GM12891 (cell line): ENCODE measurements at regions not wholly inside any gene's neighbourhood (a gene's known extent, or its start where the extent isn't known, plus 50 kb on each side); places are given as distances from the start of the nearest gene placed in this dataset.

Experiments
- PAX5 ChIP-seq: IDR thresholded peaks from 2 replicates; pipeline ENCODE4 v1.6.1; 2011; ENCODE audit warnings: low read length, moderate library complexity, mild to moderate bottlenecking; ENCODE audit not compliant: insufficient read depth, severe bottlenecking
- POLR2A ChIP-seq: IDR thresholded peaks from 2 replicates; pipeline ENCODE4 v1.6.1; 2011; ENCODE audit warnings: low read depth, low read length, control low read depth
- POLR2AphosphoS5 ChIP-seq: IDR thresholded peaks from 2 replicates; pipeline ENCODE4 v1.6.1; 2011; ENCODE audit warnings: low read depth, low read length, control low read depth
- POU2F2 ChIP-seq: IDR thresholded peaks from 2 replicates; pipeline ENCODE4 v1.6.1; 2011; ENCODE audit warnings: low read depth, mild to moderate bottlenecking, control low read depth, low read length, moderate library complexity
- SPI1 ChIP-seq: IDR thresholded peaks from 2 replicates; pipeline ENCODE4 v1.6.1; 2011; ENCODE audit warnings: low read depth, low read length, control low read depth
- TAF1 ChIP-seq: IDR thresholded peaks from 2 replicates; pipeline ENCODE4 v1.6.1; 2011; ENCODE audit warnings: low read depth, low read length, control low read depth

DNA sequence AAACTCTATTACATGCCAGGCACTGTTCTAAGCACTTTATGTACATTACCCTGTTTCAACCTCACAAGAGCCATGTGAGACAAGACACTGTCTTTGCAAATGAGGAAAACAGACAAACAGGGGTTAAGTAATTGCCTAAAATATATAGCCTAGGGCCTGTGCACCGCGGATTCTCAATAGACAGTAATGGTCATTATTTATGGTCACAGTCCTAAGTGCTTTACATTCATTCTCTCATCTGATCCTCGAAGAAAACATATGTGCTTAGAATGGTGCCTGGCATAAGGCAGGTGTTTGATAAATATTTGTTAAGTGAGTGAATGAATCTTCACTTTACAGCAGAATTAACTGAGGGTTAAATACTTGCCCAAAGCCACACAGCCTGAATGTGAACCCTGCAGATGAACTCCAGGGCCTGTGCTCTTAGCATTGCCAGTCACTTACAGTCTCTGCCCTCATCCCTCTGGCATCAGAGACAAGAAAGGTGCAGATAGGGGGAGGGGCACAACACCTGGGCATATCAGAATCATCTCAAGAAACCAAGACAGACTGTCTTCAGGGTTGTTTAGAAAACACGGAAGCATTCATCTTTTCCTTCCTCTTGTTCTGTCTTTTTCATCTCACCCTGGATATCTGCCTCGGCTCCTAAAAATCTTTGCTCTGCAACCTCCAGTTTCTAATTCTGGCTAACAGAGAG lies 92.8 kb upstream of the SASH1 start:
- no peak for TF ChIP-seq POLR2A
- TF ChIP-seq POLR2AphosphoS5, result no peak
- no peak for TF ChIP-seq PAX5
- TF ChIP-seq TAF1, result no peak
- TF ChIP-seq SPI1, result no peak
- TF ChIP-seq POU2F2, result no peak
